ENCODE measurements at regions not wholly inside any gene's neighbourhood (a gene's known extent, or its start where the extent isn't known, plus 50 kb on each side); places are given as distances from the start of the nearest gene placed in this dataset.

- Mint-ChIP-seq H3K4me3 (no peak overlapping the region), H3K9me3 (peaks cover 4% of the 10 kb centered on the region), H3K4me1 (ENCODE audit: unreplicated experiment) (no peaks in the 10 kb centered on the region), H3K27me3 (peaks cover 3% of the 10 kb centered on the region), H3K27ac (no peak overlapping the region), H3K36me3 (no peaks in the 10 kb centered on the region)
- DNase-seq (ENCODE audit: extremely low spot score, unreplicated experiment): no peak
- no peak for TF ChIP-seq CTCF (conservative IDR thresholded peaks at IDR 0.05)
Observed at GRCh38 chr10:90644165-90644564, 213.7 kb downstream of the HTR7 start.

GRCh38 chr10:90650858-90651257 lies 207.0 kb downstream of the HTR7 start:
- no peak for DNase-seq (ENCODE audit: extremely low spot score, unreplicated experiment)
- H3K27me3 Mint-ChIP-seq: peaks cover 3% of the 10 kb centered on the region
- no peaks in the 10 kb centered on the region for H3K36me3 Mint-ChIP-seq
- peaks cover 4% of the 10 kb centered on the region for H3K9me3 Mint-ChIP-seq
- no peak for TF ChIP-seq CTCF (conservative IDR thresholded peaks at IDR 0.05)
- H3K27ac Mint-ChIP-seq: no peak overlapping the region
- H3K4me1 Mint-ChIP-seq (ENCODE audit: unreplicated experiment): no peaks in the 10 kb centered on the region
- no peak overlapping the region for H3K4me3 Mint-ChIP-seq

GRCh38 chr10:90652519-90652918 lies 205.3 kb downstream of the HTR7 start:
- Mint-ChIP-seq H3K36me3 (no peaks in the 10 kb centered on the region), H3K27me3 (no peaks in the 10 kb centered on the region), H3K27ac (no peak overlapping the region), H3K9me3 (peaks cover 4% of the 10 kb centered on the region), H3K4me1 (ENCODE audit: unreplicated experiment) (no peaks in the 10 kb centered on the region), H3K4me3 (no peak overlapping the region)
- peak; percentile 42 for TF ChIP-seq CTCF (conservative IDR thresholded peaks at IDR 0.05)
- no peak for DNase-seq (ENCODE audit: extremely low spot score, unreplicated experiment)

GRCh38 chr10:90658791-90659190 lies 199.0 kb downstream of the HTR7 start:
- no peaks in the 10 kb centered on the region for H3K9me3 Mint-ChIP-seq
- no peaks in the 10 kb centered on the region for H3K36me3 Mint-ChIP-seq
- no peak for DNase-seq (ENCODE audit: extremely low spot score, unreplicated experiment)
- no peak overlapping the region for H3K4me3 Mint-ChIP-seq
- no peaks in the 10 kb centered on the region for H3K4me1 Mint-ChIP-seq (ENCODE audit: unreplicated experiment)
- H3K27ac Mint-ChIP-seq: no peak overlapping the region
- TF ChIP-seq CTCF (conservative IDR thresholded peaks at IDR 0.05): no peak
- no peaks in the 10 kb centered on the region for H3K27me3 Mint-ChIP-seq

GRCh38 chr10:90665905-90666662 lies 191.8 kb downstream of the HTR7 start:
- no peaks in the 10 kb centered on the region for H3K9me3 Mint-ChIP-seq
- peaks cover 2% of the 10 kb centered on the region for H3K27me3 Mint-ChIP-seq
- H3K4me3 Mint-ChIP-seq: no peak overlapping the region
- TF ChIP-seq CTCF (conservative IDR thresholded peaks at IDR 0.05): no peak
- H3K27ac Mint-ChIP-seq: no peak overlapping the region
- no peaks in the 10 kb centered on the region for H3K36me3 Mint-ChIP-seq
- DNase-seq (ENCODE audit: extremely low spot score, unreplicated experiment): no peak
- H3K4me1 Mint-ChIP-seq (ENCODE audit: unreplicated experiment): no peaks in the 10 kb centered on the region

Data from type B pancreatic cell (in vitro differentiated cells).